Neural cell (in vitro differentiated cells): ENCODE measurements at regions not wholly inside any gene's neighbourhood (a gene's known extent, or its start where the extent isn't known, plus 50 kb on each side); places are given as distances from the start of the nearest gene placed in this dataset.

Experiments
- H2AFZ ChIP-seq: fragments of 200-600, 300-800 bp; sonication (generic), shearing (Covaris generic); 2 replicates; pipeline ENCODE4 v1.6.0; 2014; ENCODE audit warnings: low read depth, mild to moderate bottlenecking, antibody characterized with exemption, low read length, moderate library complexity
- H3F3A ChIP-seq: fragments of 200-600 bp; shearing (Covaris generic); 2 replicates; pipeline ENCODE4 v1.6.1; 2016; ENCODE audit warnings: mild to moderate bottlenecking, moderate library complexity, mixed read lengths, antibody characterized with exemption, low read length; ENCODE audit not compliant: insufficient read depth, poor library complexity, severe bottlenecking
- H3K27ac ChIP-seq: fragments of 200-600, 300-800 bp; sonication (generic), shearing (Covaris generic); 2 replicates; pipeline ENCODE4 v1.5.1; 2014; ENCODE audit warnings: mild to moderate bottlenecking, low read length, moderate library complexity
- H3K27me3 ChIP-seq: fragments of 300-800, 200-600 bp; sonication (generic), shearing (Covaris generic); 2 replicates; pipeline ENCODE4 v1.6.0; 2014; ENCODE audit warnings: mild to moderate bottlenecking, low read depth, low read length, moderate library complexity; ENCODE audit not compliant: insufficient read depth
- H3K36me3 ChIP-seq: fragments of 300-800, 200-600 bp; sonication (generic), shearing (Covaris generic); 2 replicates; pipeline ENCODE4 v1.5.1; 2014; ENCODE audit warnings: mild to moderate bottlenecking, antibody characterized with exemption, low read length, moderate library complexity; ENCODE audit not compliant: insufficient read depth
- H3K4me2 ChIP-seq: fragments of 300-800, 200-600 bp; sonication (generic), shearing (Covaris generic); 2 replicates; pipeline ENCODE4 v1.6.0; 2014; ENCODE audit warnings: mild to moderate bottlenecking, low read length
- H3K4me3 ChIP-seq: fragments of 300-800, 200-600 bp; sonication (generic), shearing (Covaris generic); 2 replicates; pipeline ENCODE4 v1.5.1; 2014; ENCODE audit warnings: mild to moderate bottlenecking, low read length, moderate library complexity
- H3K79me2 ChIP-seq: fragments of 200-600 bp; shearing (Covaris generic); replicated peaks from 2 replicates; pipeline ENCODE4 v1.6.0; 2014; ENCODE audit warnings: mild to moderate bottlenecking, low read length, moderate library complexity; ENCODE audit not compliant: insufficient read depth
- H3K9ac ChIP-seq: fragments of 300-800, 200-600 bp; sonication (generic), shearing (Covaris generic); 2 replicates; pipeline ENCODE4 v1.6.1; 2016; ENCODE audit warnings: mild to moderate bottlenecking, low read length, mixed read lengths
- H3K9me2 ChIP-seq: fragments of 200-600 bp; shearing (Covaris generic); 2 replicates; pipeline ENCODE4 v1.6.1; 2016; ENCODE audit warnings: mild to moderate bottlenecking, low read length, mixed read lengths; ENCODE audit not compliant: insufficient read depth
- H3K9me3 ChIP-seq: fragments of 200-600, 300-800 bp; sonication (generic), shearing (Covaris generic); 2 replicates; pipeline ENCODE4 v1.6.1; 2016; ENCODE audit warnings: mild to moderate bottlenecking, mixed run types, low read length, moderate library complexity, mixed read lengths
- H4K20me1 ChIP-seq: fragments of 200-600 bp; shearing (Covaris generic); 2 replicates; pipeline ENCODE4 v1.6.1; 2016; ENCODE audit warnings: mild to moderate bottlenecking, mixed run types; ENCODE audit not compliant: insufficient read depth
- EP300 ChIP-seq: fragments of 450-650 bp; conservative IDR thresholded peaks from 2 replicates; pipeline ENCODE4 v1.6.1; 2014; ENCODE audit warnings: antibody characterized with exemption, mild to moderate bottlenecking, moderate library complexity; ENCODE audit not compliant: poor library complexity, severe bottlenecking
- EZH2 ChIP-seq: fragments of 200-600, 300-800 bp; shearing (Covaris generic), sonication (generic); IDR thresholded peaks from 2 replicates; pipeline ENCODE4 v1.6.1; 2014; ENCODE audit warnings: antibody characterized with exemption, low read length, borderline replicate concordance, mild to moderate bottlenecking; ENCODE audit not compliant: insufficient read depth, poor library complexity, severe bottlenecking
- MXI1 ChIP-seq: fragments of 450-650 bp; conservative IDR thresholded peaks from 2 replicates; pipeline ENCODE4 v1.6.1; 2014; ENCODE audit warnings: antibody characterized with exemption, mild to moderate bottlenecking; ENCODE audit not compliant: poor library complexity, severe bottlenecking
- POLR2AphosphoS5 ChIP-seq: IDR thresholded peaks from 2 replicates; pipeline ENCODE4 v1.6.1; 2012
- RAD21 ChIP-seq: fragments of 450-650 bp; conservative IDR thresholded peaks from 2 replicates; pipeline ENCODE4 v1.6.1; 2014; ENCODE audit warnings: antibody characterized with exemption, mild to moderate bottlenecking, moderate library complexity
- SMC3 ChIP-seq: fragments of 450-650 bp; conservative IDR thresholded peaks from 2 replicates; pipeline ENCODE4 v1.6.1; 2014; ENCODE audit warnings: antibody characterized with exemption, mild to moderate bottlenecking, moderate library complexity; ENCODE audit not compliant: poor library complexity
- TAF1 ChIP-seq: IDR thresholded peaks from 2 replicates; pipeline ENCODE4 v1.6.1; 2012; ENCODE audit warnings: low read depth
- TF ChIP-seq, protein P1 (sequence below): fragments of 450-650 bp; IDR thresholded peaks from 2 replicates; pipeline ENCODE4 v1.5.1; 2014; ENCODE audit warnings: antibody characterized with exemption, mild to moderate bottlenecking, moderate library complexity; ENCODE audit not compliant: poor library complexity, severe bottlenecking
- TF ChIP-seq, protein P2 (sequence below): IDR thresholded peaks from 2 replicates; pipeline ENCODE4 v1.6.1; 2012; ENCODE audit warnings: borderline replicate concordance

DNA sequence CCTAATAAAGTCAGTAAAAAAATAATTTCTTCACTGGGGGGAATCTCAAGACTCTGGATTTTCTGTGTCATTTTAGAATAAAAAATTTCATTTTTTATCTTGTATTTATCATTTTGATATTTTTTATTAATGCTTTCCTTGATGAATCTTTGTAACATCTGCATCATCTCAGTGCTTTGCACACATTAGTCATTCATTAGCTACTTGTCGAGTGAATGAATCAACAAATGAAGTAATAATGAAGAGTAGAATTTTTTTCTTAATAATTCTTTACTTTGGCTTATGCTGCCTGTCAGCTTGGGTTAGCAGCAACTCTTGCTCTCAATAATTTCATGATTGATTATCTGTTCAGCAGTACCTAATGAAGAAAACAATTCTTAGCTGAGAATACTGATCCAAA is 530.8 kb downstream of the GRXCR1 start:
- no peaks in the 10 kb centered on the region for H3K9me3 ChIP-seq
- H3K27ac ChIP-seq = no peak overlapping the region
- no peaks in the 10 kb centered on the region for H3F3A ChIP-seq
- H2AFZ ChIP-seq = no peak overlapping the region
- TF ChIP-seq, protein P1, sequence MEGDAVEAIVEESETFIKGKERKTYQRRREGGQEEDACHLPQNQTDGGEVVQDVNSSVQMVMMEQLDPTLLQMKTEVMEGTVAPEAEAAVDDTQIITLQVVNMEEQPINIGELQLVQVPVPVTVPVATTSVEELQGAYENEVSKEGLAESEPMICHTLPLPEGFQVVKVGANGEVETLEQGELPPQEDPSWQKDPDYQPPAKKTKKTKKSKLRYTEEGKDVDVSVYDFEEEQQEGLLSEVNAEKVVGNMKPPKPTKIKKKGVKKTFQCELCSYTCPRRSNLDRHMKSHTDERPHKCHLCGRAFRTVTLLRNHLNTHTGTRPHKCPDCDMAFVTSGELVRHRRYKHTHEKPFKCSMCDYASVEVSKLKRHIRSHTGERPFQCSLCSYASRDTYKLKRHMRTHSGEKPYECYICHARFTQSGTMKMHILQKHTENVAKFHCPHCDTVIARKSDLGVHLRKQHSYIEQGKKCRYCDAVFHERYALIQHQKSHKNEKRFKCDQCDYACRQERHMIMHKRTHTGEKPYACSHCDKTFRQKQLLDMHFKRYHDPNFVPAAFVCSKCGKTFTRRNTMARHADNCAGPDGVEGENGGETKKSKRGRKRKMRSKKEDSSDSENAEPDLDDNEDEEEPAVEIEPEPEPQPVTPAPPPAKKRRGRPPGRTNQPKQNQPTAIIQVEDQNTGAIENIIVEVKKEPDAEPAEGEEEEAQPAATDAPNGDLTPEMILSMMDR = no peak
- TF ChIP-seq, protein P2, sequence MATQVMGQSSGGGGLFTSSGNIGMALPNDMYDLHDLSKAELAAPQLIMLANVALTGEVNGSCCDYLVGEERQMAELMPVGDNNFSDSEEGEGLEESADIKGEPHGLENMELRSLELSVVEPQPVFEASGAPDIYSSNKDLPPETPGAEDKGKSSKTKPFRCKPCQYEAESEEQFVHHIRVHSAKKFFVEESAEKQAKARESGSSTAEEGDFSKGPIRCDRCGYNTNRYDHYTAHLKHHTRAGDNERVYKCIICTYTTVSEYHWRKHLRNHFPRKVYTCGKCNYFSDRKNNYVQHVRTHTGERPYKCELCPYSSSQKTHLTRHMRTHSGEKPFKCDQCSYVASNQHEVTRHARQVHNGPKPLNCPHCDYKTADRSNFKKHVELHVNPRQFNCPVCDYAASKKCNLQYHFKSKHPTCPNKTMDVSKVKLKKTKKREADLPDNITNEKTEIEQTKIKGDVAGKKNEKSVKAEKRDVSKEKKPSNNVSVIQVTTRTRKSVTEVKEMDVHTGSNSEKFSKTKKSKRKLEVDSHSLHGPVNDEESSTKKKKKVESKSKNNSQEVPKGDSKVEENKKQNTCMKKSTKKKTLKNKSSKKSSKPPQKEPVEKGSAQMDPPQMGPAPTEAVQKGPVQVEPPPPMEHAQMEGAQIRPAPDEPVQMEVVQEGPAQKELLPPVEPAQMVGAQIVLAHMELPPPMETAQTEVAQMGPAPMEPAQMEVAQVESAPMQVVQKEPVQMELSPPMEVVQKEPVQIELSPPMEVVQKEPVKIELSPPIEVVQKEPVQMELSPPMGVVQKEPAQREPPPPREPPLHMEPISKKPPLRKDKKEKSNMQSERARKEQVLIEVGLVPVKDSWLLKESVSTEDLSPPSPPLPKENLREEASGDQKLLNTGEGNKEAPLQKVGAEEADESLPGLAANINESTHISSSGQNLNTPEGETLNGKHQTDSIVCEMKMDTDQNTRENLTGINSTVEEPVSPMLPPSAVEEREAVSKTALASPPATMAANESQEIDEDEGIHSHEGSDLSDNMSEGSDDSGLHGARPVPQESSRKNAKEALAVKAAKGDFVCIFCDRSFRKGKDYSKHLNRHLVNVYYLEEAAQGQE = no peak
- TF ChIP-seq SMC3 (no peak), TAF1 (no peak), EP300 (no peak), RAD21 (no peak), MXI1 (no peak), EZH2 (no peak), POLR2AphosphoS5 (no peak)
- no peak overlapping the region for H3K9ac ChIP-seq
- no peaks in the 10 kb centered on the region for H3K27me3 ChIP-seq
- H4K20me1 ChIP-seq = no peaks in the 10 kb centered on the region
- H3K4me2 ChIP-seq = no peak overlapping the region
- no peak overlapping the region for H3K4me3 ChIP-seq
- H3K9me2 ChIP-seq = no peaks in the 10 kb centered on the region
- no peaks in the 10 kb centered on the region for H3K36me3 ChIP-seq
- no peaks in the 10 kb centered on the region for H3K79me2 ChIP-seq

DNA sequence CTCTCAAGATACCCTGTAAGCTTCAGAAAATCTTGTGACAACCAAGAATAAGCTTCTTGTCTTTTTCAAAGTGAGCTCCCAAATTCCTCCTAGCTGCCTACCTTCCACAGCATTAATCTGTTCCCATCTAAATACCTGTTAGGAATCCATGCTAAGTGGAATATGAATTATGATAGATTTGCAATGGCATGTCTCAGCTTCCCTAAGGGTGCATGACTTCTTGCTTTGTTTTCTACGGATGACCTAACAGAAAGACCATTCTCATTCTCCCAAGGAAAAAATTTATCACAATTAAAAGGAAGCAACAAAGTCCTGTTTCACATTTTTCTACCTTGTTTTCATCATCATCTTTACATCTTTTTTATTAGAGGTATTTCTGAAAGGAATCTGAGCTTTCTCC is 532.7 kb downstream of the GRXCR1 start:
- Histone ChIP-seq H3F3A (no peaks in the 10 kb centered on the region), H3K79me2 (no peaks in the 10 kb centered on the region), H2AFZ (no peak overlapping the region), H3K9me3 (no peaks in the 10 kb centered on the region), H3K9me2 (no peaks in the 10 kb centered on the region), H3K27ac (no peak overlapping the region), H4K20me1 (no peaks in the 10 kb centered on the region), H3K4me2 (no peak overlapping the region), H3K9ac (no peak overlapping the region), H3K27me3 (no peaks in the 10 kb centered on the region), H3K4me3 (no peak overlapping the region), H3K36me3 (no peaks in the 10 kb centered on the region)
- TF ChIP-seq RAD21 (no peak), EZH2 (no peak)
- TF ChIP-seq, protein P1 = no peak
- TF ChIP-seq, protein P2 = no peak
